Glomerular visceral epithelial cell (primary cell): ENCODE measurements at regions not wholly inside any gene's neighbourhood (a gene's known extent, or its start where the extent isn't known, plus 50 kb on each side); places are given as distances from the start of the nearest gene placed in this dataset.

Experiments used
- DNase-seq: peaks from one replicate; pipeline ENCODE4 v3.0.0-alpha.2; 2016; ENCODE audit errors: extremely low spot score

DNA sequence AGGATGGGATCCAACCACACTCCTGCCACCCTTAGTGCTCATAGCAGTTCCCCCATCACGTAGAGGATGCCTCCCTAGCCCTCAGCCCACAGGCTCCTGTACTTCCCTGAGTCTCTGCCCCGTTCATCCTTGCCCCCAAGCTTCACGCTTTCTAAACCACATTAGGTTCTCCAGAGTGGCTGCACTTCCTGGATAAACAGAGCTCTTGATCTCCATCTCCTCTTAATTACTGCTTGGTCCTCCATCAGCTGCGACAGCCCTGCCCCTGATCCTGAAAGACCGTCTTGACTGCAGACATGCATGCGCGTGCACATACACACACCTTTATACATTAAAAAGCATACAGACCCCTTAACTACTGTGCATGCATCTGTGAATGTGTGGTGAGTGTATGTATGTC is 530.0 kb downstream of the BCL11B start:
- DNase-seq = no peak

- no peak for DNase-seq
Observed at GRCh38 chr14:98743536-98743935, 528.5 kb downstream of the BCL11B start.

DNA sequence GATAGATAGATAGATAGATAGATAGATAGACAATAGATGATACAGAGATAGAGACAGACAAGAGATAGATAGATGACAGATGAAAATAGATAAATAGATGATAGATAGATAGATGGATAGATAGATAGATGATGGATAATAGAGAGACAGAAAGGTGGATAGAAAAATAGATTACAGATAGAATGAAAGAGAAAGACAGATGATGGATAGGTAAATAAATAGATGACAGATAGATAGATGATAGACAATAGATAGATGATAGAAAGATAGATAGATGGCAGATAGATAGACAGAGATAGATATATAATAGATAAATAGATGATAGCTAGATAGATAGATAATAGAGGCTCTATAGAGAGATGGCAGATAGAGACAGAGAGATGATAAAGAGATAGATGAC is 523.0 kb downstream of the BCL11B start:
- DNase-seq = no peak

GRCh38 chr14:98751110-98751509 is 520.9 kb downstream of the BCL11B start:
- no peak for DNase-seq

DNA sequence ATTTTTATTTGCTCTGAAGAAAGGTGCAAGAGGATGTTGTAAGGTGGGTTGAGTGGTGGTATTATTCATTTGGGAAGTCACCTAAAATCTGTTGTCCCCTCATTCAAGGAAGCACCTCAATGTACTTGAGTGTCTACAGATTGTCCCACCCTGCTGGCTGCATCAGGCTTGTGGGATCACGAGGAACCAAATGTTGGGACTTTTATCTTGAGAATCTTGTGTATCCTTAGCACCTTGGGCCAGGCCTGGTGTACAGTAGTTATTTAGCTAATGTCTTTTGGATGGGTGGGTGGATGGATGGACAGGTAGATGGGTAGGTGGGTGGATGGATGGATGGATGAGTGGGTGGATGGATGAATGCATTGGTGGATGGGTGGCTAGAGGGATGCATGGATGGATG is 519.3 kb downstream of the BCL11B start:
- no peak for DNase-seq

DNA sequence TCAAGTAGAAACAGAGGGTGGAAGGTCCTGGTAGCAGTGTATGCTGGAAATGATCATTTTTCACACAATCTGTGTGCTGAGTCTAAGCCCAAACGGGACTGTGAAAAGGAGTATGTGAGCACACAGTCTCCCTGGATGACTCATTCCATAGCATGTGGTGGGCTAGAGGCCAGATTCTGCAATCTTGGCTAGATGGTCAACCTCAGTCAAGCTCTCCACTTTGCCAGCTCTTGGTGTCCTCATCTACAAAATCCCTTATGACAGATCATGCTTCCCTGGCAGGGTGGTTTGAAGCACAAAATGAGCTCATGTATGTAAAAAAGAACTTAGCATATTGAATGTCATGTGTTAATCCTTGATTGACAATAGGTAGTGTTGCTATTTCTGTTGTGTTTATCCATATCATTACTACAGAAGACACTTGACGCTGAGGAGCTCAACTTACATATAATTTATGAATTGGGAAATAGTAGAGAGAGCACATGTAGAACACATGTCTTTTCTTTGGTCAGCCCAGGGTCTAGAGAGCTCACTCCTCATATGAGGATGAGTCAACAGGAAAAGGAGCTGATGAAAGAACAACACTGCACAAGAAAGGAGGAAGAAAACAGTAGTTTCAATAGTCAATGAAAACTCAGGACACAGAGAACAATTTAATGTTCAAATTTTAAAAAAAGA is 517.5 kb downstream of the BCL11B start:
- no peak for DNase-seq

GRCh38 chr14:98756749-98757148 is 515.2 kb downstream of the BCL11B start:
- no peak for DNase-seq

GRCh38 chr14:98758440-98758839 is 513.6 kb downstream of the BCL11B start:
- DNase-seq = no peak

DNA sequence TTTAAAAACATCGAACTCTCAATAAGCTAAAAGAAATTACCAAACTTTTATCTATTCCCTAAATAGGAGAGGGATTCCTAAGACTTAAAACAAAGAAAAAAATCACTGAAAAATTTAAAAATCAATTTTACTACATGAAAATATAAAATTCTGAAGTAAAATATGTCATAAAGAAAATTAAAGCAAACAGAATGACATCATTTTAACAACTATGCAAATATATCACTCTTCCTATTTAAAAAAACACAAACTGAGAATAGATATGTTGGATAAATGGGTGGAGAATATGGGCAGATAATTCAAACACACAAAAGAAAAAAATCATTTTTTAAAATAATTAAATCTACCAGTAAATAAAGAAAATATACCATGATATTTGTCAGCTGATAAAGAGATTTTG is 510.0 kb downstream of the BCL11B start:
- no peak for DNase-seq

DNA sequence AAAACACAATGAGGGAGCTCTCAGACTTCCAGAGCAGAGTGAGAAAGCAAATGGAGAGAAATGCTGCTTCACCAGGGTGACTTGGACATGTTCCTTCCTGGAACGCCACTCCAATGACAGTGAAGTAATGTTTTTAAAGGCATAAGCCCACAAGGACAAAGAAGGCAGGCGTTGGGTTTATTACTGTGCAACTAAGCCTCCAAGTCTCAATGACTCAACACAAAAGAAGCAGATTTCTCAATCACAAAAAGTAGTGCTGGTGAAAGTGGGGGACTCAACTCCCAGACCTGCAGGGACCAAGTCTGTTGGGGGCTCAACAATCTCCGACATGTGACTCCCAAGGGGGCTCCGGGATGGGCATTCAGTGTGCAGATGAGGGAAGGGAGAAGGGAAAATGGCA is 505.2 kb downstream of the BCL11B start:
- DNase-seq = no peak

DNA sequence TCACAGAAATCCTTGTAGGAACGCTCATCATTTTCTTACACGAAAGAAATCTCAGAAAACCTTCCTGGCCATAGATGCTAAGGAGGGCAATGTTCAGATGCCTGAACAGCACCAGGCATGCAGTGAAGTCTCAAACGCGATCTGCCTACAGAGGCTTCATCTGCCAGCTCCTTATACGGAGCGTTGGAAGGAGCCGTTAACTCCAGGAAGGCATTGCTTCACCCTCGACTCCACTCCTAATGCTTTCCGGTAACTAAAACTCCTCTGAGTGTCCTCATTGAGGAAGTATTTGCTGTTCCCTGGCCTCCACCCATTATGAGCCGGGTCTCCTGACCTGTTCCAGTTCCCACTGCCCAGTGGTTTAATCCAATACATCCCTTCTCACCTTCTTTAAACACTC is 502.7 kb downstream of the BCL11B start:
- DNase-seq = no peak

DNA sequence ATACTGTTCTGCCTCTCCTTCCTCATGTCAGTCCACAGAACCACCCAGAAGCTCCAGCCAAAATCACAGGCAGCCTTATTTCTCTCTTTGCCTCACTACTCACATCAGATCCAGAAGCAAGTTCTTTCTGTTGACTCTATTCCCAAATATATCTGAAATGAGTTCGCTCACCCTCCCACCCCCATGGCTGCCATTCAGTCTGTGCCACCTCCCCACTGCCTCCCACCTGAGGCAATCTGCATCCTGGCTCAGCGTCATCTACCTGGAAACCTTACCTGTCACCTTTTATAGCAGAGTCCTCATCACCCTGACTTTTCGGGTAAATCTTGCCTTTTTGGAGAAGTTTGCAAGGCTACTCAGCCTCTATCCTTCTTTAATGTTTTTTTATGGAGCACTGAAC is 501.8 kb downstream of the BCL11B start:
- no peak for DNase-seq

- no peak for DNase-seq
Observed at GRCh38 chr14:98773814-98774213, 498.2 kb downstream of the BCL11B start.

DNA sequence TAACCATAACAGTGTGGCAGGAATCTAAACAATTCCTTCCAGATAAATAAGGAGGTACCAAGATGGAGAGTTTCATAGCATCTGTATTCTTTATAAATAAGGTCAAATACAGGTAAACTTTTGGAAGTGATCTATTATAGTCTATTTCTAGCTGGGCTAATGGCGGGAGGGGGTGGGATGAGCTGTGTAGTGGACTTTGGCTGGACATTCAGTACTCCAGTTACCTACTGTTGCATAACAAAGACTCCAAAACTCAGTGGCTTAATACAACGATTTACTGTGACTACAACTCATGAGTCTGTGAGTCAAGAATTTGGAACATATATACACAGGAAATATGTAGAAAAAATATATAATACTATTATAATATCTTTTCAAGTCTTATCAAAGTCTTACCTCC is 496.1 kb downstream of the BCL11B start:
- no peak for DNase-seq

DNA sequence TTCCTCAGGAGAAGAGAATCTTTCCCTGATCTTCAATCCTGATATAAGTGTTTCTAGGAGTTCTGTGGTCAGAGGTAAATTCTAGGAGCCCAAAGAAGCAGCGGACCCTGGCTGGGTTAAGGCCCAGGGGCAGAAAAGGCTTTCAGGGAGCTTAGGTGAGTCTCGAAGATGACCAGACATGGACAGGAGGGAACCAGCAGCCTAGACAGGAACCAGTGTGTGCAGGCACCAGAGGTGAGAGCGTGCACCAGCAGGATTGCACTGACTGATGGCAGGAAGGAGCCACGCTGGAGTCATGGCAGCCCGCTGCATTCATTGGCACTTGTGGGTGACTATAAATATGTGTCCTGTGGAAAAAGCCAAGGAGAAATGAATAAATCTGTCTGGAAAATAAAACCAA is 489.9 kb downstream of the BCL11B start:
- DNase-seq = no peak

- DNase-seq = no peak
Observed at GRCh38 chr14:98785578-98785977, 486.4 kb downstream of the BCL11B start.

DNA sequence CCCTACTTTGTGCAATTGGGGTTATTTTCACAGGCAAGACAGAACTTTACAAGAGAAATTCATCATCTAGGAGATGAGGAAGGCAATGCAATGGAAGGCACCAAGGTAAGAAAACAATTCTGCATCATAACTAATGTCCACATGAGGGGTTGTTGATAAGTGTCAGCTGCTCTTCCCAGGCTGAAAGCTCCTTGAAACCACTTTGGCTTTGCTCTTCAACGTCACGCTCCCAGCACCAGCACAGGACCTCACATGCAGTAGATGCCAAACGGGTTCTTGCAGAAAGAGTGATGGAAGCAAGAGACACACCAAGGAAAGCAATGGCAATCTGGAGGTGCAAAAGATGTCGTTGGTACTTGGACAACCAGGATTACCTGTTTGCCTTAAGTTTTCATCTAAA is 485.5 kb downstream of the BCL11B start:
- no peak for DNase-seq

GRCh38 chr14:98791661-98792060 is 480.3 kb downstream of the BCL11B start:
- DNase-seq = no peak

GRCh38 chr14:98792171-98792570 is 479.8 kb downstream of the BCL11B start:
- DNase-seq = no peak

DNA sequence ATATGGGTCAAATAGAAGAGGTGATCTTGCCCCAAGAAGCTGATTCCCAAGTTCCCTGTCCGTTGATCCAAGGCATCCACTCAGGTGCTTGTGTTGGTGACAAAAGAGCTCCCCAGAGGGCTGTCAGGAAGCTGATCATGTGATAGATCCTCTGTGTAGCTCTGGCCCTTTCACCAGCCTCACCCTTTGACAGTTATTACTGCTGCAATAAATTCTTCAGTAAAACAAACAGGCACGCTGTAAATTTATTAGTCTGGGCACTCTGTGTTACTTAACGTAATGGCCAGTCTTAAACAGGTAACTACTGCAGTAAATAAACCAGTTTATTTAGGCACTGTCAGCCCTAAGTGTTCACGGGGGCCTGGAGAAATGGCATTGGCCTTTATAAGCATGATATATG is 473.9 kb downstream of the BCL11B start:
- DNase-seq = no peak

DNA sequence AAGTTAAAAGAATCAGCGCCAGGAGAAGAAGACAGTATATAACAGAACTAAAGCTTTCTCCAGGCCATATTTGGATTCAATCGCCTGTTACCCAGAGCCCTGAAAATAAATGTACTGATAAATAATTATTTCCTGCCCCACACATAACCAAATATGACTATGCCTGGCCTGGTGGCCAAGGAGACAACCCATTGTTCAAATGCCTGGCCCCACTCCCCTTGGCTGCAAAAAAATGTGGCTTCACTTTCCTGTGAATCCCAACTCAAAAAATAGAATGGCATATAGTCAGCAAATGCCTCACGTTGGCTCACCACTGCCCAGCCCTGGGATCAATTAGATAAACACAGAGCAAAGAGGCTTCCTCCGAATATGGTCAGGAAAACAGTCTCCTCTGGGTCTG is 472.1 kb downstream of the BCL11B start:
- no peak for DNase-seq

GRCh38 chr14:98802044-98802443 is 470.0 kb downstream of the BCL11B start:
- no peak for DNase-seq

- DNase-seq = no peak
Observed at GRCh38 chr14:98803196-98803595, 468.8 kb downstream of the BCL11B start.
